NCI-H69 (cell line): ENCODE measurements at regions not wholly inside any gene's neighbourhood (a gene's known extent, or its start where the extent isn't known, plus 50 kb on each side); places are given as distances from the start of the nearest gene placed in this dataset.

Source experiments
- DNase-seq: peaks from one replicate; lab custom pipeline; 2025; lab: John Stamatoyannopoulos, UW

DNA sequence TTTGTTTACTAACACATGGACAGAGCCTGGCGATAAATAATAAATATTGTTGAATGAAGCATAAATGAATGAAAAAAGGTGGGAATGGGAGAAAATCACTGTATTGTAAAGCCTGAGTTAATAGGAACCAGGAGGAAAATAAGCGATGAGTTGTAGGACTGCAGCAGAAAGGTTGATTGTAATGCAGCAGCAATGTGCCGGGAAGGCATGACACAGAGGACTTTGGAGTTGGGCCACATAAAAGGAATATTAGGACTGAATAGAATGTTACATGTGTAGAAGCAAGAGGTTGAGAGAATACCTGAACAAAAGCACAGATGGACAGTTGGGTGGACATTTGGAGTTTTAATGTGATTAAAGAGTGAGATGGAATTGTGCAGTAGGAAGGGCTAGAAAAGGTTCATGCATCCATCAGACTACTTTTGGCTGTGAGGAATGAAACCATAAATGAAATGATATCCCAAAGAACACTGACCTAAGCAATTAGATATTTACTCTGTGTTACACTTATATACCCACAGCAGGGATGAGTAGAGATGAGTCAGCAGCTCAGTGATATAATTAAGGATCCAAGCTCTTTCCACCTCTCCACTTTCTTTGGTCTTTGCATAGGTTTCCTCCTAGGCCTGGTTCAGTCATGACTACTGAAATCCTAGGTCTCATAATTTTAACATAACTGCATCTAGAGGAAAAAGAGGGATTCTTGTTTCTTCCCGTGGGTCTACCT is 55.4 kb downstream of the CCER1 start:
- DNase-seq, result no peak

DNA sequence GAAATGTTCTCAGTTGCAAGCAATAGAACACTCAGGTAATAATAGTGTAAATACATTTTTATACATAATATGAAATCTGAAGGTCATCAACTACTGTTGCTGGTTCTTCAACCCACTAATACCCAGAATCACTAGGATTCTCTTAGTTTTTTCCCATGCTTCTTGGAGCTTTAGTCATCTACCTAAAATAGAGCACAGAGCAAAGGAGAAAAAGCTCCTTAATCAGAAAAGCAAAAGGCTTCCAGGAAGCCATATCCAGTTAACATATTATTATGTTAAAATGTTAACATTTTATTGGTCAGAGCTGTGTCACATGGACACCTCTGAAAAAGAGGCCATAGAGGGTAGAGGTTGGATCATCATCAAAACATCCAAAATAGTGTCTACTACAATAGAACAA is 57.0 kb downstream of the CCER1 start:
- no peak for DNase-seq

DNA sequence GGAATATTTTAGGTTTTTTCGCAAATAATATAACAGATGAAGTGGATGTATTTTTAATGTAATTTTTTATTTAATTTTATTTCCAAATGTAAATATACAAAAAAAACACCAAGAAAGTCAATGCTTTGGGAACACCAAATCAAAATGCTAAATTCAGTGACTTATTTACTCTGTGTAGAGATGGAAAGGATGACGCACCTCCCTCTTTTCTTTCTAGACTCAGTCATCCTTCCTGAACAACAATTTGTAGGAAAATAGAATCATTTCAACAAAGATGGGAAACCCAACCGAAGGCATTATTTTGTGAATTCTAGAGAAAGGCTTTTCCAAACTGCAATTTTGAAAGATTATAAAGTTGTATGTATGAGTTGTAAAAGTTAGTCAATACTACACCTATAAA is 57.7 kb downstream of the CCER1 start:
- DNase-seq, result no peak

DNA sequence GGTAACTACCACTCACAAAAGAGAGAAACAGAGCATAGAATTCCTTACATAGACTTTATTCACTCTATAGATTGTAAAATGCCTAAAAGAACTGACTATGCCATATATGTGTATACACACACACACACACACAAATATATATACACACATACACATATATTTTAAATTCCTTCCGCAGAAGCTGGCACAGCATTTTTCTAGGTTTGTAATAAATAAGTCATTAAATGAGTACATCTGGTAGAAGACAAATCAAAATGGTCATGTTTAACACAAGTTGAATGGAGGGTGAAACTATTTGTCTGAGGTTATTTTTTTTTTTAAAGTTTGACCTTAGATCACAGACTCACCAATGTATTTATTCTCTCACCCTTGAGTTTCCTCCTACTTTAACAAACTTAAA is 58.2 kb downstream of the CCER1 start:
- no peak for DNase-seq

DNA sequence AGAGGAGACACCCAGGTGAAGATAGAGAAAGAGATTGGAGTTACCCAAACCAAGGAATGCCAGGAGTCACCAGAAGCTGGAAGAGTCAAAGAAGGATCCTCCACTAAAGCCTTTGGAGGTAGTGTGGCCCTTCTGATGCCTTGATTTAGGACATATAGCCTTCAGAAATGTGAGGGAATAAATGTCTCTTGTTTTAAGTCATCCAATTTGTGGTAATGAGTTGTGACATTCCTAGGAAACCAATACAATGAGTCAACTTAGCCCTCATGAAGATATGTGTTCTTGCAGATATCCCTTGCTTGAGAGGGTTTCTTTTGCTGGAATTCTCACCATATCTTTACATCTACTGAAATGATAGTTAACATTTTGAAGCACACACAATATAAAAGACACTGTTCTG is 58.8 kb downstream of the CCER1 start:
- no peak for DNase-seq

DNA sequence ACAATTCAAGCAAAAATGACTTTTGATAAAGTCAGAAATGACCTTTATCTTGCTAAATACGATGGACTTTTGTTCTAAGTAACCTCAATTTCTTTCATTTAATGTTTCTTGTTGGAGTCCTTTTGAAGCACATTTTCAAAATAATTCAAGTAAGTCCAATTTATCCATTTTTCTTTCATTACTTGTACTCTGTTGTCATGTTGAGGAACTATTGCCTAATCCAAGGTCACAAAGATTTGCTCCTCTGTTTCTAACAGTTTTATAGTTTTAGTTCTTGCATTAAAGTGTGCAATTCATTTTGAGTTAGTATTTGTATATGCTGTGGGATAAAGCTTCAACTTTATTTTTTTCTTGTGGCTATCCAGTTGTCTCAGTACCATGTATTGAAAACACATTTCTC is 66.7 kb downstream of the CCER1 start:
- no peak for DNase-seq

DNA sequence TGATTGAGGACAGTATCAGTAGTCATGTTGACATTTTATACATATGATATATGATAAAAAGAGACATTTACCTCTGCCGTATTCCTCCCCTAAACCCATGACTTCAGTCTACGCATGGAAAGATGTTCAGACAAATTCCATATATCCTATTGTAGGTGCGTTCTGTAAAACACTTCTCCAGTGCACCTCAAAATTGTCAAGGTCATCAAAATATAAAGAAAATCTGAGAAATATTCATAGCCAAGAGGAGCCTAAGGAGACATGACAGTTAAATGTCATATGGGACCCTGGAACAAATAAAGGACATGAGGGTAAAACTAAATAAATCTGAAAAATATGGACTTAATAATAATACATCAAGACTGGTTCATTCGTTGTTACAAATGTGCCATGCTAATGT is 71.5 kb downstream of the CCER1 start:
- DNase-seq, result no peak

DNA sequence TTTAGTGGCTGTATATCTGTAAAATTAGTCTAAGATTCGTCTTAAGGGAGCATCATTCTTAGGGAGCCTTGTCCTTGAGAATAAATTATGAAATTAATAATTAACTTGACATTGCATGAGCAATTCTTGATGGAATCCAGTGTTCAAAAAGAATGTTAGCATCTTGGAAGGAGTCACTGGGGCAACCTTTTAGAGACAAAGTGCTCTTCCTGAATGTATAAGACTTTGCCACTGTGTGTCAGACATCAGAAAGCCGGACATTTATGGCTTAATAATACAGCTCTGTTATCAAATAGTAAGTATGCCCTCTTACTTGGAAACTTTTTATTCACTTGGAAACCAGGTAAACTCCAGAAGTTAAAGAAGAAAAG is 83.3 kb downstream of the CCER1 start:
- DNase-seq, result no peak

DNA sequence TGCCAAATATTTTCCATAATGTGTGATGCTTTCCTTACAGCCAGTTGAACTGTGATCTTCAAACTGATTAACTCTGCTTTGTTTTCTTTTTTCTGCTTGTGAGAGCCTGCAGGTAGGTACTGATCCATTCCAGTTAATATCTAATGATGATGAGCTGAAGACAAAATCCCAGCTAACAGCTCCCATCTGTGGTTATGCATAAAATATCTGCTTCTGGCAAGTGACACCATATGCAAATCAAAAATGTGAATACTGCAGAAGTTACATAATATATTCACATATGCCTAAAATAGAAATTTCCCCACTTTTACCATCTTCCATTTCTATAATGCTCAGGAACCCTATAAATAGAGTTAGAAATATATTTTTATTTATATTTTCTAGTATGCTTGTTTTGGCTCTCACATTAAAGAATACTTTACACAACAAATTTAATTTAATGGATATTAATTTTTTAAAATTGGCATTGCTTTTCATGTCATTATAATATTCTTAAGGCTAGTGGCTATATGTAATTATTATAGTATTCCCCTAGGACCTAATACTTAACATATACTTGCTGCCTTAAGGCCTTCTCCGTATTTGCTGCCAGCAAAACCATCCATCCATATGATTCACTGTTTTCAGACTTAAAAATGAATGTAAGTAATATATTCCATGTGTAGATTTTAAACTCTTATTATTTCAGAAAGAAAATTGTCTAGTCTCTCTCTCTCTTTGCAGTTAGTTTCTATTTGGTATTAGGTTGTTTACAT is 83.8 kb downstream of the CCER1 start:
- no peak for DNase-seq

DNA sequence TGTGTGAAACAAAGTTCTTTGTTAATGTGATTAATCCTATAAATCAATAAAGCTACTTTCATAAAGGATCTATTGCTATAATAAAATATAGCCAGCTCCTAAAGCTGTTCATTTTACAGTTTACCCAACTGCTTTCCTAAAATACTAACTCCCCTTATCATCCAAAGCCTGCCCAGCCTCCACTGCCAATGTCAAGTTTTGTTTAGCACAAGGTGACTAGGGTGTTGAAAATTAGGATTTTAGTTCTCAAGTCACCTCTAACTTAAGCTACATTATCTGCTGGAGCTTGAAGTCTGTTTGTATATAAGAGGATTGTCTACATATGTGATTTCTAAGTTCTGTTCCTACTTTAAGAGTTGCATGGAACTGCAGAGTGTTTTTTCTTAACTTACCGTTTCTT is 86.3 kb downstream of the CCER1 start:
- DNase-seq, result no peak

DNA sequence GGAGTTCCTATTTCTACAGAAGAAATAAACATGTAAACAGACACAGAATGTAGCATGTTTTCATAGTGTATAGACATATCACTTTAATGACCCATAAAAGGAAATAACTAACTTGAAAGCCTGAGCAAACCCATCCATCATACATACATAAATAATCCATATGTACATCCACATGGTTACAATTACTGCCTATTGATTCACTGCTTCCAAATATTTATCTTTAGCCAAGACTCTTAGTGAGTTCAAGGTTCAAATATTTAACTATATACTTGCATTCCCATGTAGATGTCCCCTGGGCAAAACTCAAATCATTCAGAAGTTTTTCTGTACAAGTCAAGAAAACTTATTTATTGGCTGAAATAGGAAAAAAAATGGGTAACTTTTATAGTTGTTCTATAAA is 95.4 kb downstream of the CCER1 start:
- peak; percentile 72 for DNase-seq

DNA sequence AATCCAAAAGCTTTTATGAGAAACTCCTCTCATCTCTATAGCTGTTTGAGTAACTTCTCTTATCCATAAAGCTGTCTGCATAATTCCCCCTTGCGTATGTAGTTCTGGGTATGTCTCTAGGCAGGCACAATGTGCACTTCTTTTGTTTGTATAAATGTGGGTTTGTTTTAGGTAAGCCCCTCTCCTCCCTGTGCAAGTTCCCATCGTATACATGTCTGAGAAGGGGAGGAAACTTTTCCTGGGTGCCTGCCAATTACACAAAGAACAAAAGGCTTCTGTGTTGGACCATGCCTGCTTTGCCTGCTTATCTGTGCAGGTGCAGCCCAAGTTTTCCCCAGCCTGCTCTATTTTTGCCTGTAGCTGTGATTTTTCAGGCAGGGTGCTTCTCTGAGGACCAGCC is 96.7 kb downstream of the CCER1 start:
- peak; percentile 73 for DNase-seq

DNA sequence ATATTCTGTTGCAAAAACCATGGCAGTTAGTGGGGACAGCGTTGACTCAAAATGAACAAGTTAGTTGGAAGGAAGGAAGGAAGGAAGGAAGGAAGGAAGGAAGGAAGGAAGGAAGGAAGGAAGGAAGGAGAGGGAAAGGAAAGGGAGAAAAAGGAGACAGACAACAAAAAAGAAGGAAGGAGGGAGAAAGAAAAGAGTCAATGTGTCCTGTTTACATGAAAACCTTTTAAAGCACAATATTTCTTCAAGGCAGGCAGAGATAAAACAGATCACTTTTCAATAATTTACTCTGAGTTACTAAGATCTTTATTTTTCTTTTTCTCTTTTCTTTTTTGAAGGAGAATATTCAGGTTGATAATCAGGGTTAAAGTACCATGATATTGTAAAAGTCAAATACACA is 99.4 kb downstream of the CCER1 start:
- DNase-seq, result no peak

DNA sequence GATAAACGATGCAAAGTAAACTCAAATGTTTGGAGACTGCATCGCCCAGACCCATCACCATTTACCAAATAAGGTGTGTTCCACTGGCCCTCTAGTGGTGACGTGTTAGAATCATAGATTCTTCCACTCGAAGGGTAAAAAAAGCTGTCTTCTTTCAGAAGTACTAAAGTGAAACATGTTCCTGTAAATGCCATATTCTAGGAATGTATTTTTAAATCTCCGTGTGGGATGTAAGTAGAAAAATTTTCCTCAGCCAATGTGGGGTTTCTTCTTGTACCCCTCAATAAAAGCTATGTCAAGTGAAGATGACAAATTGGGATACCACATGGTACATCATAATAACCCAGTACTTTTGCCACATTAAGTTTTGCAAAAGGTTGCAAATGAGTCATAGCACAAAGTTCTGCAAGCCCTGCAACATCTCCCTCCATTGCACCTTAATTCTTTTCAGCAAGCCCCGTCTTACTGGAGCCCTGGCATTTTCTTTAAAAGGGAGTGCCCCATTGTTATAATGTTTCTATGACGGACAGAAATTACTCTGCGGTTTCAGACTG is 100.8 kb downstream of the CCER1 start:
- peak; percentile 82 for DNase-seq

DNA sequence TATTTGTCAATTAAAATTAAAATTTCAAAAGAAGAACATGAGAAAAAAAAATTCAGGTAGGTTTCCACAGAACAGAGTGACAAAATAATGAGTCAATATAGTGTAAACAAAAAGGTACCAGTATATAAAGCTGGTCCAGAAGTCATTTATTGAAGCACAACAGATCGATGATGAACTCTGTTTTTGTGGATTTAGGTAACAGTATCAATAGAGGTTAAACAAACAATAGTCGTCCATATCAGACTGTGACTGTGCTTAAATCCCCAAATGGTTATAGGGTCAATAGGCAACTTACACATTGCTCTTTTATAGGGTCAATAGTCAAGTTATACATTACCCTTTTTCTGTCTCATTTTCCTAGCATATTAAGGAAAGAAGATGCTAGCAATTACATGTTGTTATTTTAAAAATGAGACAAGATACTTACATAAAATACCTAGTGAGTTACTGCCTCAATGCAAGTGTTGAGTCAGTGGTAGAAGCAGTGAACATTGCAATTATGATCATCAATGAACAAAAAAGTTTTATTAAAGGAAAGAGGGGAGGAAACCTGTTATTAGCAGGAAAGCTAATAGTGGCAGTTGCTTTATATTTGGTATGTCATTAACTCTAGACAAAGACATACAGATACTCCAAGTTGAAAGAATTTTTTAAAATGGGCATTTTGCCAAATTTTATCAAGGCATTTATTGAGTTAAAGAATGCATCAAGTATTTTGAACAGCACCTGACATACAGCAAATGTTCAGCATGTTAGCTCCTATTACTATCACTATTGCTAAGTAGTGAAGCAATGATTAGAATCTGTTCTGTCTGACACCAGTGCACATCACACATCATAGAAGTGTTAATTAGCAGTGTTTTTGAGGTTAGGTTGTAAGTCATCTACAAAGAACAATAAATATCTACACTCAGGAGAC is 102.9 kb downstream of the CCER1 start:
- DNase-seq, result peak; percentile 77

DNA sequence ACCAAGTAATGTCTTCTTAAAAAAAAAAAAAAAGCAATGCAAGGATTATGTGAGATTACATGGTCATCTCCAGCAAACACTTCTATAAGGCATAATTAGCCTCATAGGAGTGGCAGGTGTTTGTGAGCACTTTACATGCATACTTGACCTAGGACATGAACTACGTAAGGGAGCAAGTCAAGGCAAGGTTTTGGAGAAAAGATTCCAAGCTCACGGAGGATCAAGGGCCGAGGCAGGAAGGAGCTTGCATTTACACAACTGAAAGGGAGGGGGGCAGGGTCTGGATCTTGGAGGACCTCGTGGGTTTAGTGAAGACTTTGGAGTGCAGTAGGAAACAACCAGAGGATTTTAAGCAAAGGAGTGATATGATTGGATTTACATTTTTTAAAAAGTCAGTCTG is 112.5 kb downstream of the CCER1 start:
- DNase-seq, result peak; percentile 15

DNA sequence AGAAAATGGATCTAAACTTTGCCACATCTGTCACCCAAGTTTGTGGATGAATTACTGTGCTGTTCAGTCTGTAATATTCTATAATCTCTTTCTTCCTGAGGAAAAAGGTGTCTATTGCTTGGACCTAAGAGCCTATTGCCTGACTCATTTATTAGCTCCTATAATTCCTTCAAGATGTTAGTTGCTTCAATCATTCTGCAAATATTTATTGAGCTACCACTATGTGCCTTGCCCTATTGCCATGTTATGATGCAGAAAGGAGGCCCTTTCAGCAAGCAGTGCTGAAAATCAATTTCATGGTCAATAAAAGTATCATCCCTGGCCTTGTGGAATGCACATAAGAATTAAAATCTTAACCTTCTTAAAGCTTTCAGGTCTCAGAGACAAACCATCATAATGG is 113.6 kb downstream of the CCER1 start:
- DNase-seq, result no peak

DNA sequence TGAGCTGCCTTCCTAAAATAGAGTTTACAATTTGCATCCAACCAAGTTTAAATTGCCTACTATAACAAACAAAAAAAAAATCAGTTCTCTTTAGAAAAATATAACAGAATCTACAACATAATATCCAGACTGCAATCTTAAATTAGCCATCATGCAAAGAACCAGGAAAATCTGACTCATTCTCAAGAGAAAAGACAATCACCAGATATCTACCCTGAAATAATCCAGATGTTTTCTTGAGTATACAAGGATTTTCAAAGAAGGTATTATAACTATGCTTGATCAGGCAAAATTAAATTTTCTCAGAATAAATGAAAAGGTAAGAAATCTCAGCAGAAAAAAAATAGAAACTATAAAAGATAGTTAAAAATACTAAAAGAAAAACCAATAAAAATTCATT is 115.6 kb downstream of the CCER1 start:
- DNase-seq, result no peak

DNA sequence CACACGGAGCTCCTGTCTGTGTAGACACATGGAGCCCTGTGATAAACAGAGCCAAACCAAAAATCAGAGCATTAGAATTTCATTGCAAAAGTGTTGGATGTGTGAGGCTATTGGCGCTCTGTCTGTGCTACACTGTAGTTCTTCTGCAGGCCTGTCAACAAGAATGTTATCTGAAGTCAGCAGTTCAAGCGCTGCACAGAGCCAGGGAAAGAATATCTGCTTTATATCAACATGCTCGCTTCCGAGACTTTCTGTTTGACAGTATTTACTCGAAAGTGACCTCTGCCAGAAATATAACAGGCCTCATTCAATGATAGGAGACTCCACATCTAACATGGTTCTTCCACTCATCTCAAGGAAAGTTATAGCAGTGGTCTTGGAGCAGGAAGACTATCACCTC is 118.3 kb downstream of the CCER1 start:
- DNase-seq, result no peak

DNA sequence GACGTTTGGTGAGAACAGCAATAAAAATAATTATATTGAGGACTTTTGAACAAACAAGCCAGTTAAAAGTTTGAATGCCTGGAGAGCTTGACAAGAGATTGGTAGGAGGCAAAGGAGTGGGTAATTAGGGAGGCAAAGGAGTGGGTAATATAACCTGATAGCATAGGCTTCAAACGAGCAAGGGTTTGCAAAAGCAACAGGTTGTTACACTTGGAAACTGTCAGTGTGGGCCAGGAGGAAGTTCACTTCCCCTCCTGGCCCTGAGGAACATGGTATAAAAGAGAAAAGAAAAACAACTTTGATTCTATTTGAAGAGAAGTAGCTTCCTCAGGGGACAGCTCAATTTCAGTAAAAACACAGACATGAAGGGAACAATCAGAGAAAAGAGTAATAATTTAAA is 121.7 kb downstream of the CCER1 start:
- peak; percentile 88 for DNase-seq

DNA sequence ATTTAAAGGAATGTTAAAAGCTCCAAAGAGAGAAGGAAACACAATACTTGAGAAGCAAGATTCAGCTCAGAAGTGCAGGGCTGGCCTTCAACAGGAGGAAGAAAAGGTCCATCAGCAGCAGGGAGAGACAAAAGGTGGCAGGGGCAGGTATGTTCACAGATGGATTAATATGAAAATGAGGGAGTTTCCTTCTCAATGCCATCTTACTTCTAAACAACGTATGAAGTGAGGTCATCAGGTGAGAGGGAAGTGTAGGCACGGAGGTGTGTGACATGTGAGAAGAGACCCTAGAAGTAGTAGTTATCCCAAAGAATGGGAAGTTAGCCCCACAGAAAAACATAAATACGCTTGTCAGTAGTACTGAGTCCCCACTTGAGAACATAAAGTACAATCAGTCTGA is 122.5 kb downstream of the CCER1 start:
- peak; percentile 38 for DNase-seq

DNA sequence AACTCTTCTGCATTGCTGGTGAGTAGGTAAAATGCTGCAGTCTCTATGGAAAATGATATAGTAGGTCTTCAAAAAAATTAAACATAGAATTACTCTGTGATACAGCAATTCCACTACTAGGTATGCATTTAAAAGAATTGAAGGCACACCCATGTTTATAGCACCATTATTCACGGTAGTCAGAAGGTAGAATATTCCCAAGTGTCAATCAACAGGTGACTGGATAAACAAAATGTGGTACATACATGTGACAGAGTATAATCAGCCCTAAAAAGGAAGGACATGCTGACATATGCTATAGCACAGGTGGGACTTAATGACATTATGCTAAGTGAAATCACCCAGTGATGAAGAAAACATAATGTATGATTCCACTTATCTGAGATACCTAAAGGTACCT is 123.3 kb downstream of the CCER1 start:
- peak; percentile 18 for DNase-seq

DNA sequence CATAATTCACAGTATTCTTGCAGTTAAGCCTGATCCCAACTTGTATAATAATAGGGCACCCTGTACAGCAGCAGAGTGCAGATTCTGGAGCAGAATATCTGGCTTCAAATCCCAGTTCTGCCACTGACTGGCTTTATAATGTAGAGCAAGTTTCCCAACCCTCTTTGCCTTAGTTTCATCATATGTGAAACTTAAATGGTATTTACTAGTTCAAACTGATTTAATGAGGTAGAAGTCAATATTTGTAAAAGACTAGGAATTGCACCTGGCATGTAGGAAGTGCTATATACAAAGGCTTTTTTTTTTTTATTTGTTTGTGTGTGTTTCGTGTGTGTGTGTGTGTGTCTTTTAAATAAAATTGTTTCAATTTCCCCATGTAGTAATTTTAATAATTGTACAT is 125.9 kb downstream of the CCER1 start:
- DNase-seq, result peak; percentile 72
